Activated CD8-positive, alpha-beta T cell treated with anti-CD3 and anti-CD28 coated beads, Interleukin-2, amount 10 ng/mL, durations not matched to agents 7 days and 5 days (primary cell): ENCODE measurements at regions not wholly inside any gene's neighbourhood (a gene's known extent, or its start where the extent isn't known, plus 50 kb on each side); places are given as distances from the start of the nearest gene placed in this dataset.
"Not testable (repeated sequence)": the region's sequence is repeated elsewhere in the genome, so short reads cannot be mapped to it uniquely, and the experiment has no call there.

Experiments
- ATAC-seq: fragments of 150-1000 bp; cut with Tn5 transposase; one replicate; pipeline ENCODE4 v1.10.0; 2021; ENCODE audit warnings: moderate library complexity
- CTCF ChIA-PET: fragments of 350-600 bp; sonication (Branson Sonifier 250); formaldehyde crosslinking; loops from one replicate; lab custom pipeline; 2021; ENCODE audit warnings: antibody characterized with exemption; lab: Charles Lee
- POLR2A ChIA-PET: fragments of 350-600 bp; sonication (Branson Sonifier 250); formaldehyde crosslinking; loops from one replicate; lab custom pipeline; 2021; ENCODE audit warnings: antibody characterized with exemption; lab: Charles Lee
- DNase-seq: peaks from one replicate; pipeline ENCODE4 v3.0.0-alpha.2; 2020
- H3K27ac Mint-ChIP-seq: one replicate; pipeline ENCODE4 v1.8.0; 2021; ENCODE audit warnings: mild to moderate bottlenecking, mixed read lengths
- H3K27me3 Mint-ChIP-seq: one replicate; pipeline ENCODE4 v1.8.0; 2021; ENCODE audit warnings: low read depth, mixed read lengths
- H3K36me3 Mint-ChIP-seq: one replicate; pipeline ENCODE4 v1.8.0; 2021; ENCODE audit warnings: low read depth, mixed read lengths
- H3K4me1 Mint-ChIP-seq: one replicate; pipeline ENCODE4 v1.8.0; 2021; ENCODE audit warnings: low read depth, mixed read lengths
- H3K4me3 Mint-ChIP-seq: one replicate; pipeline ENCODE4 v1.8.0; 2021; ENCODE audit warnings: mild to moderate bottlenecking, mixed read lengths
- H3K9me3 Mint-ChIP-seq: one replicate; pipeline ENCODE4 v1.8.0; 2022; ENCODE audit warnings: mixed read lengths; ENCODE audit not compliant: insufficient read depth

DNA sequence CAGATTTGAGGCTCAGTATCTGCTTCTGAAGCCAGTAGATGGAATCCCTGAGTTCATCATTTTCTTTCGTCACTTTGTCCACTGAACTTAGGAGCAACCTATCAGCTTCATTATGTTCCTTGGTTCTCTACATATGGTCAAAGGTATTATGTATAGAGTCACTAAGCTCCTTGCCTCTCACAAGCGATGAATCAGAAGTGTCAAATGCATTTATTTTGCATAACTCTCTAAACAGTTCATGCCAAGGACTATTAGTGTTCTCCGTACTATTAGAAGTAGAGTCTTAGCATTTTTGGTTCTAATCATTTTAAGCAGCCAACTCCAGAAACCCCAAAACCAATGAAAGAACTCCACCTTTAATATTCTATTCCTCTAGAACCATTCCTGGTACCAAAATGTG is 278.5 kb downstream of the C12orf75 start:
- CTCF ChIA-PET, H3K27ac Mint-ChIP-seq, H3K4me3 Mint-ChIP-seq, H3K27me3 Mint-ChIP-seq, POLR2A ChIA-PET, H3K36me3 Mint-ChIP-seq, H3K4me1 Mint-ChIP-seq, H3K9me3 Mint-ChIP-seq, DNase-seq, ATAC-seq: not testable (repeated sequence)

DNA sequence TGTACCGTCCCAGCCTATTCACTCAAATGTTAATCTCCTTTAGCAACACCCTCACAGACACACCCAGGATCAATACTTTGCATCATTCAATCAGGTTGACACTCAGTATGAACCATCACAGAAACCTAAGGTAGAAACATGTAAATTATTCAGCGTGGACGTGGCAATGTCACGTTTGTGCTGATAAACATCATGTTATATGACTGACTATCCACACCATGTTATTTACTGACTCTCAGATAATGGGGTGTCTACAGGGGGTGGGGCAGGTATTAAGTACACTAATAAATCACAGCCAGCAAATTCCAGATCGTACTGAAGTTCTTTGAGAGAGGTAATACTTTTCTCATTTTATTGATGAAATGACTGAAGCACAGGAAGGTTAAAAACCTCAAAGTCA is 280.0 kb downstream of the C12orf75 start:
- Mint-ChIP-seq H3K27me3 (peaks cover 2% of the 10 kb centered on the region), H3K4me1 (no peaks in the 10 kb centered on the region), H3K4me3 (no peak overlapping the region), H3K36me3 (no peaks in the 10 kb centered on the region), H3K9me3 (no peaks in the 10 kb centered on the region), H3K27ac (no peak overlapping the region)
- no peak for DNase-seq
- CTCF ChIA-PET, result no interaction called here
- POLR2A ChIA-PET, result no interaction called here
- no peak for ATAC-seq

DNA sequence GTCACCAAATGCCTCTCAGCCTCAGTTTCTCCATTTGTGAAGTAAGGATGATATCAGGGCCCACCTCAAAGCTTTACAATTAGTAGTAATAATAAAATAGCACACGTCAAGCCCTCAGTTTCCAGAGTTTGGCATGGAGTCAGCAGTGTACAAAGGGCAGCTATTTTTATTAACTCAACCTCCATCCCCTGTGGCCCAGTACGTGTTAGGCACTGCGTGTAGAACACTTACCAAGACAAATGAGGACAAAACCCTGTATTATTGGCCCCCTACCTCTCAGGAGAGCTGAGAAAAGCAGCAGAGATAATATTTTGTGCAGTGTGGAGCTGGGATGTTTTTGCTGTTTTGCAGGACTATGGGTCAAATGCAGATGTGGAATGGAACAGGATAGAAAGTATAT is 280.8 kb downstream of the C12orf75 start:
- DNase-seq (no peak), ATAC-seq (no peak)
- no peaks in the 10 kb centered on the region for H3K9me3 Mint-ChIP-seq
- no peak overlapping the region for H3K4me3 Mint-ChIP-seq
- H3K4me1 Mint-ChIP-seq, result no peaks in the 10 kb centered on the region
- peaks cover 2% of the 10 kb centered on the region for H3K27me3 Mint-ChIP-seq
- H3K36me3 Mint-ChIP-seq, result no peaks in the 10 kb centered on the region
- ChIA-PET CTCF (no interaction called here), POLR2A (no interaction called here)
- H3K27ac Mint-ChIP-seq, result no peak overlapping the region

- Mint-ChIP-seq H3K9me3 (no peaks in the 10 kb centered on the region), H3K36me3 (no peaks in the 10 kb centered on the region), H3K4me3 (no peak overlapping the region), H3K27ac (no peak overlapping the region), H3K4me1 (no peaks in the 10 kb centered on the region), H3K27me3 (peaks cover 2% of the 10 kb centered on the region)
- ChIA-PET CTCF (no interaction called here), POLR2A (no interaction called here)
- ATAC-seq, result no peak
- no peak for DNase-seq
Observed at GRCh38 chr12:105613269-105613668, 282.8 kb downstream of the C12orf75 start.

- H3K27me3 Mint-ChIP-seq, result peaks cover 2% of the 10 kb centered on the region
- H3K27ac Mint-ChIP-seq, result no peak overlapping the region
- ATAC-seq (no peak), DNase-seq (no peak)
- POLR2A ChIA-PET, result no interaction called here
- no peaks in the 10 kb centered on the region for H3K9me3 Mint-ChIP-seq
- no peaks in the 10 kb centered on the region for H3K4me1 Mint-ChIP-seq
- no peak overlapping the region for H3K4me3 Mint-ChIP-seq
- CTCF ChIA-PET, result no interaction called here
- H3K36me3 Mint-ChIP-seq, result no peaks in the 10 kb centered on the region
Observed at GRCh38 chr12:105613887-105614286, 283.4 kb downstream of the C12orf75 start.

- H3K36me3 Mint-ChIP-seq, result no peaks in the 10 kb centered on the region
- no peak for DNase-seq
- no peak for ATAC-seq
- H3K4me3 Mint-ChIP-seq, result no peak overlapping the region
- POLR2A ChIA-PET, result no interaction called here
- CTCF ChIA-PET, result no interaction called here
- peaks cover 7% of the 10 kb centered on the region for H3K27me3 Mint-ChIP-seq
- no peaks in the 10 kb centered on the region for H3K9me3 Mint-ChIP-seq
- H3K4me1 Mint-ChIP-seq, result no peaks in the 10 kb centered on the region
- H3K27ac Mint-ChIP-seq, result no peak overlapping the region
Observed at GRCh38 chr12:105616971-105617540, 286.6 kb downstream of the C12orf75 start.

GRCh38 chr12:105622220-105622619 is 291.7 kb downstream of the C12orf75 start:
- DNase-seq, result no peak
- H3K9me3 Mint-ChIP-seq, result no peaks in the 10 kb centered on the region
- H3K27ac Mint-ChIP-seq, result no peak overlapping the region
- H3K27me3 Mint-ChIP-seq, result peaks cover 5% of the 10 kb centered on the region
- no peaks in the 10 kb centered on the region for H3K4me1 Mint-ChIP-seq
- POLR2A ChIA-PET, result no interaction called here
- no peaks in the 10 kb centered on the region for H3K36me3 Mint-ChIP-seq
- CTCF ChIA-PET, result no interaction called here
- ATAC-seq, result no peak
- H3K4me3 Mint-ChIP-seq, result no peak overlapping the region

DNA sequence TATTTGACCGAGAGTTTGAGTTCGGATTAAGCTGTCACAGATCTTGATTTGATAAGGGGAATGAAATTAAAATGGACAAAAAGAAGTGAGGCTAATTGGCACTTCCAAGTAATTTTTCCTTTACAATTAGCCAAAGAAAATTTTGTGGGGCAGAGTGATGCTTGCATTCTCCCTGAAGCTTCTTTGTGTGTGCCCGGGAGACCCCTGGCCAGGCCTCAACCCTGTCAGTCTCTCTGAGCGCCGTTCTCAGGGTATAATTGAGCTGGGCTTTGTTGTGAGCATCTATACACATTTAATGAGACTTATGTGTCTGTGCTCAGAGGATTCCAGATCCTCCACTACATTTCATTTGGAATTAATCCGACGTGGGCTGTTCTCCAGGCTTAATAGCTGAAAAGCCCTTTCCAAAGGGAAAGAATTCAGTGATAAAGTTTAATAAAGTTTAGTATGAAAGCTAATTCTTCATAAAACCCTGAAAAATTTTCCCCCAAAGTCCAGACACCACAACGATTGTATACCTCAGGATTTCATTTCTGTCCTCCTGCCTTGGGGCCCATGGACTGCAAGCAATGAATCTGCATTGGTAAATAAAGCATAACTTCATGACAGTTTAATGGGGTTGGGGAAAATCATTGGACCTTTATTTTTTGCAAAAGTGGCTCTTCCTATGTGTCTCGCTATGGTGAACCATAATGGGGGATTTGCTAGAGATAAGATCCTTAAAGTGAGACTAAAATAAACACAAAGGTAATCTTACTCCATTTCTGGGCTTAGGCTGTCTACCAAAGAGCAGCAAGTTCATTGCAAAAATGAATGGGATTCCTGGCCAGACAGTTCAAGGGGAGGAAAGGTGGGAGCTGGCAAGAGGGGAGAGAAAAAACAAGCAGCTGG is 292.6 kb downstream of the C12orf75 start:
- ChIA-PET POLR2A (no interaction called here), CTCF (no interaction called here)
- ATAC-seq, result no peak
- Mint-ChIP-seq H3K36me3 (no peaks in the 10 kb centered on the region), H3K4me1 (no peaks in the 10 kb centered on the region), H3K9me3 (peaks cover 3% of the 10 kb centered on the region), H3K4me3 (no peak overlapping the region), H3K27ac (no peak overlapping the region), H3K27me3 (peaks cover 5% of the 10 kb centered on the region)
- no peak for DNase-seq

- Mint-ChIP-seq H3K4me3 (no peak overlapping the region), H3K36me3 (no peaks in the 10 kb centered on the region), H3K4me1 (no peaks in the 10 kb centered on the region), H3K9me3 (peaks cover 4% of the 10 kb centered on the region), H3K27ac (no peak overlapping the region), H3K27me3 (no peaks in the 10 kb centered on the region)
- no peak for DNase-seq
- POLR2A ChIA-PET, result no interaction called here
- CTCF ChIA-PET, result no interaction called here
- ATAC-seq, result no peak
Observed at GRCh38 chr12:105626653-105627052, 296.2 kb downstream of the C12orf75 start.

- H3K27ac Mint-ChIP-seq, result no peak overlapping the region
- no peak for DNase-seq
- no peaks in the 10 kb centered on the region for H3K27me3 Mint-ChIP-seq
- CTCF ChIA-PET, result no interaction called here
- H3K9me3 Mint-ChIP-seq, result no peaks in the 10 kb centered on the region
- POLR2A ChIA-PET, result no interaction called here
- H3K4me1 Mint-ChIP-seq, result no peaks in the 10 kb centered on the region
- no peak overlapping the region for H3K4me3 Mint-ChIP-seq
- ATAC-seq, result no peak
- H3K36me3 Mint-ChIP-seq, result no peaks in the 10 kb centered on the region
Observed at GRCh38 chr12:105637470-105637869, 307.0 kb downstream of the C12orf75 start.

GRCh38 chr12:105640761-105641160 is 310.3 kb downstream of the C12orf75 start:
- Mint-ChIP-seq H3K4me3 (no peak overlapping the region), H3K4me1 (no peaks in the 10 kb centered on the region), H3K27ac (no peak overlapping the region), H3K9me3 (no peaks in the 10 kb centered on the region), H3K36me3 (no peaks in the 10 kb centered on the region), H3K27me3 (no peaks in the 10 kb centered on the region)
- ATAC-seq (no peak), DNase-seq (no peak)
- CTCF ChIA-PET, result no interaction called here
- POLR2A ChIA-PET, result no interaction called here

DNA sequence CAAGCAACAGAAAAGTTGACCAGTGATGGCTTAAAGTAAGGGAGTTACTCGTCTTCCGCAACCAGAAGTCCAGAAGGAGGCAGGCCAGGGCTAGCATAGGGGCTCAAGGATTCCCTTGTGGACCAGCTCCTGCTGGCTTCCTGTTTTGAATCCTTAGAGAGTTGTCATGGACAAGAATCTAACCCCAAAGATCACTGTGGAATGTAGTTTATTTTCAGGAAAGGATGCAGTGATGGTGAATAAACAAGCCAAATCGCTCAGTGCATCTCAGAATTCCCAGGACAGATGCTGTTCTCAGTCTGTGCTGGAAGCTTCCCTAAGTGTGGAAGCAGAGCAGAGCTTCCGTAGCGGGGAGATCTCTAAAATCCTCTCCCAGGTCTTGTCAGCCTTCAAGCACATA is 311.3 kb downstream of the C12orf75 start:
- no peak overlapping the region for H3K27ac Mint-ChIP-seq
- no peaks in the 10 kb centered on the region for H3K36me3 Mint-ChIP-seq
- DNase-seq (no peak), ATAC-seq (no peak)
- no peak overlapping the region for H3K4me3 Mint-ChIP-seq
- no peaks in the 10 kb centered on the region for H3K27me3 Mint-ChIP-seq
- no peaks in the 10 kb centered on the region for H3K4me1 Mint-ChIP-seq
- CTCF ChIA-PET, result no interaction called here
- H3K9me3 Mint-ChIP-seq, result no peaks in the 10 kb centered on the region
- POLR2A ChIA-PET, result no interaction called here
